ENCODE measurements at regions not wholly inside any gene's neighbourhood (a gene's known extent, or its start where the extent isn't known, plus 50 kb on each side); places are given as distances from the start of the nearest gene placed in this dataset.

DNA sequence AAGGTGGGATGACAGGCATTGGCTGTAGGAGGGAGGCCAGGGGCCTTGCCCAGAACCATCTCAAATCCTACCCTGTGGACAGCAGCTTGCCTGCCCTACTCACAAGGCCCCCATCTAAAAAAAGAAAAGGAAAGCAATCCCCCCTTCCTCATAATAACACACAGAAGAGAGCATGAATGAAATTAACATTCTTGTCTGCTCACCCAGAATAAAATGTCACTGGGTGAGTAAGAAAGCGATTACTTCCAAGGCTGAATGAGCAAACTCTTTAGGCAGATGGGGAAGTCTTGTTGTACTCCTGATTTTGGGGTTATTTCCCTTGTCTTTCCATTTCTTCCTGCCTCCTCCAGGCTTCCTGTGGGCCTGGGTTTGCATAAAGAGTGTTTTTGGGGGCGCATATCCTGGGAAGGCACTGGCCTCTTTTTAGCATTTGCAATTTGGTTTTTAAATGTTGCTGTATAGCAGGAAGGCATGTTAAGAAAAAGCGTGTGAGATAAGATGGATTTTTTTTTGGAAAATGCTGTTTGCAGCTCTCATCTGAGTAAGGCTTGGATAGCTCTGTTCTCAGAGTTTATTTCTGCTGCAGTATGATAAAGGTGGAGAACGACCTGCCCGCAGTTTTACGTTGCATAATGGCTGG lies 248.3 kb upstream of the GATB start:
- H3K4me3 ChIP-seq (ENCODE audit: low read depth, low read length), result no peak overlapping the region
- no peak for TF ChIP-seq MYC (IDR thresholded peaks at IDR 0.05; ENCODE audit: low read depth, low read length)
- TF ChIP-seq, protein P1, sequence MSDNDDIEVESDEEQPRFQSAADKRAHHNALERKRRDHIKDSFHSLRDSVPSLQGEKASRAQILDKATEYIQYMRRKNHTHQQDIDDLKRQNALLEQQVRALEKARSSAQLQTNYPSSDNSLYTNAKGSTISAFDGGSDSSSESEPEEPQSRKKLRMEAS (IDR thresholded peaks at IDR 0.05; ENCODE audit: low read depth, low read length), result no peak
- TF ChIP-seq POLR2A (IDR thresholded peaks at IDR 0.05; ENCODE audit: extremely low read depth, insufficient read length), result no peak
- no peak for DNase-seq (ENCODE audit: low read depth)

- TF ChIP-seq CTCF (IDR thresholded peaks at IDR 0.05; ENCODE audit: low read depth, low read length), result no peak
- TF ChIP-seq, protein P1 (IDR thresholded peaks at IDR 0.05; ENCODE audit: low read depth, low read length), result no peak
- TF ChIP-seq POLR2A (IDR thresholded peaks at IDR 0.05; ENCODE audit: extremely low read depth, insufficient read length), result no peak
- TF ChIP-seq MYC (IDR thresholded peaks at IDR 0.05; ENCODE audit: low read depth, low read length), result no peak
- no peak for DNase-seq (ENCODE audit: low read depth)
- H3K4me3 ChIP-seq (ENCODE audit: low read depth, low read length), result no peak overlapping the region
These were observed 246.3 kb upstream of the GATB start for GRCh38 chr4:152007111-152007510.

- DNase-seq (ENCODE audit: low read depth), result no peak
- TF ChIP-seq MYC (IDR thresholded peaks at IDR 0.05; ENCODE audit: low read depth, low read length), result no peak
- no peak for TF ChIP-seq CTCF (IDR thresholded peaks at IDR 0.05; ENCODE audit: low read depth, low read length)
- no peak for TF ChIP-seq POLR2A (IDR thresholded peaks at IDR 0.05; ENCODE audit: extremely low read depth, insufficient read length)
- TF ChIP-seq, protein P1 (IDR thresholded peaks at IDR 0.05; ENCODE audit: low read depth, low read length), result no peak
- no peak overlapping the region for H3K4me3 ChIP-seq (ENCODE audit: low read depth, low read length)
These were observed 244.0 kb upstream of the GATB start for GRCh38 chr4:152004801-152005200.

- peak; percentile 1 for DNase-seq (ENCODE audit: low read depth)
- H3K4me3 ChIP-seq (ENCODE audit: low read depth, low read length), result no peak overlapping the region
- no peak for TF ChIP-seq POLR2A (IDR thresholded peaks at IDR 0.05; ENCODE audit: extremely low read depth, insufficient read length)
- TF ChIP-seq CTCF (IDR thresholded peaks at IDR 0.05; ENCODE audit: low read depth, low read length), result no peak
- TF ChIP-seq, protein P1 (IDR thresholded peaks at IDR 0.05; ENCODE audit: low read depth, low read length), result no peak
- no peak for TF ChIP-seq MYC (IDR thresholded peaks at IDR 0.05; ENCODE audit: low read depth, low read length)
These were observed 239.7 kb upstream of the GATB start for GRCh38 chr4:152000518-152000917.

DNA sequence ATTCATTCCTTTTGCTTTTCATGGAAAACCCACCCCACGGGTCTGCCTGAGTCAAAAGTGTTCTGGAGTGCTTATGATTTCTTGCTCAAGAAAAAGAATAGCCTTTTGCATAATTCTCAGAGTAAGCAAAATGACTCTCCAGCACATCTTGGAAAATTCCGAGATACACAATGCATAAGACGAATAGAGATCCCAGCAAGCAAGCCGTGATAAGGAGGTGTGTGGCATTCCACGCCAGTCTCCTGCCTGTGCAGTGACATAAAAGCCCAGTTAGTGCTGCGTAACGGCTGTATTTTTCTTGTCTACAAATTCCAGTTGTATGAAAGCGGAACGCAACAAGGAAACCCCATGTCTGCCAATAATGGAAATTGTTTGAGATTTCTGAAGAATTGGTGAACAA lies 237.9 kb upstream of the GATB start:
- H3K4me3 ChIP-seq (ENCODE audit: low read depth, low read length), result no peak overlapping the region
- TF ChIP-seq CTCF (IDR thresholded peaks at IDR 0.05; ENCODE audit: low read depth, low read length) (no peak), MYC (IDR thresholded peaks at IDR 0.05; ENCODE audit: low read depth, low read length) (no peak), POLR2A (IDR thresholded peaks at IDR 0.05; ENCODE audit: extremely low read depth, insufficient read length) (no peak)
- TF ChIP-seq, protein P1 (IDR thresholded peaks at IDR 0.05; ENCODE audit: low read depth, low read length), result no peak
- no peak for DNase-seq (ENCODE audit: low read depth)

- no peak overlapping the region for H3K4me3 ChIP-seq (ENCODE audit: low read depth, low read length)
- no peak for DNase-seq (ENCODE audit: low read depth)
- TF ChIP-seq, protein P1 (IDR thresholded peaks at IDR 0.05; ENCODE audit: low read depth, low read length), result no peak
- TF ChIP-seq MYC (IDR thresholded peaks at IDR 0.05; ENCODE audit: low read depth, low read length) (no peak), CTCF (IDR thresholded peaks at IDR 0.05; ENCODE audit: low read depth, low read length) (no peak), POLR2A (IDR thresholded peaks at IDR 0.05; ENCODE audit: extremely low read depth, insufficient read length) (no peak)
These were observed 236.7 kb upstream of the GATB start for GRCh38 chr4:151997461-151997860.

All from NB4 (cell line).